NCI-H2107 (cell line): ENCODE measurements at regions not wholly inside any gene's neighbourhood (a gene's known extent, or its start where the extent isn't known, plus 50 kb on each side); places are given as distances from the start of the nearest gene placed in this dataset.
"Not testable (repeated sequence)": the region's sequence is repeated elsewhere in the genome, so short reads cannot be mapped to it uniquely, and the experiment has no call there.

Experiments
- DNase-seq: peaks from one replicate; lab custom pipeline; 2025; lab: John Stamatoyannopoulos, UW

DNA sequence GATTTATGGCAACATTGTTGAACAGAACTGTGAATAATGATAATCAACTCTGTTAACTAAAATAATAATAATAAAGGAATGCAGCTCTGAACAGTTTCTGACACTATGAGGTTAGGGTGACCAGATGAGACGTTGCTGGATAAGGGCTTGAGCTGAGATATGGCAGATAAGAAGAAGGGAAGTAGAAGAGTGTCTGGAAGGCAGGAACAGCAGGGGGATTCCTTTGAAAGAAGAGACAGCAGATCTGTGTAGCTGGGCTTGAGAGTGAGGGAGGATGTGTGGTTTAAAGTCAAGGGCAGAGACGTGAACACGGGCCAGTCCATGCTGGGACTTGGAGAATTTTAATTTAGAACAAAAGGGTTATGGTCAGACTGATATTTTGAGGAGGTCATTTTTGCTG, 273.1 kb upstream of the SLC14A2 start:
- no peak for DNase-seq

GRCh38 chr18:45342653-45343052, 272.6 kb upstream of the SLC14A2 start:
- DNase-seq: no peak

- no peak for DNase-seq
Observed at GRCh38 chr18:45343365-45343764, 271.9 kb upstream of the SLC14A2 start.

DNA sequence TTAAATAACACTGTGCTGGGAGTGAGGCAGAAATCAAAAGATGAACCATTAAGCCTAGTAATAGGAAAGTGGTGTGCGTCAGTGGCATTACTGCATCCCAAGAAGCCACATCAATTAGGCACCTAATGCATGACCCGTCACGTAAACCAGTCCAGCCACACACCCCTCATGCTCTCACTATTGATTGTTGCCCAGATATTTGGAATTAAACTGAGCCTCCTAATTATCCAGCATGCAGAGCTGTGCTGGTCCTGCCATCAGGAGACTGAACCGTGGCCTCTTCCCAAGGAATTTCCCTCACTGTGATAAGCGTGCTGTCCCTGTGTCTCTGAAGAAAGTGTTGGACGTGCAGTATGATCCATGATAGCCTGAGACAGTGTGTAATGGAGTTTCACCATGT, 270.6 kb upstream of the SLC14A2 start:
- not testable (repeated sequence) for DNase-seq

DNA sequence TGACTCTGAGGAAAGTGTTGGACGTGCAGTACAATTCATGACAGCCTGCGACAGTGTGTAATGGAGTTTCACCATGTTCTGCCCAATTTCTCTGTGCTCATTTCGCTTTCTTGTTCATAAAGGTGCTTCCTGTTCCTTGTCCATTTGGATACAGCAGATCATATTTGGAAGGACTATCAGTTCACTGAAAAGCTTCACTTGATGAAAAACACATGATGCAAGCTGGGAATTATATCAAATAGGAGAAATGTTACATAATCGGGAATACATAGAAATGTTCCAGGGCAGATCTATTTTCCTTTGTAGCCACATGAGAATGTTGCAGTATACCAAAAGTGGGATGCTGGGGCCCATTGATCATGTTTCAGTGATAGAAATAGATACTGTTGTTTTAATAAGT, 266.3 kb upstream of the SLC14A2 start:
- DNase-seq: no peak

GRCh38 chr18:45349467-45349866, 265.8 kb upstream of the SLC14A2 start:
- DNase-seq: no peak

GRCh38 chr18:45350404-45351156, 264.7 kb upstream of the SLC14A2 start:
- DNase-seq: no peak

DNA sequence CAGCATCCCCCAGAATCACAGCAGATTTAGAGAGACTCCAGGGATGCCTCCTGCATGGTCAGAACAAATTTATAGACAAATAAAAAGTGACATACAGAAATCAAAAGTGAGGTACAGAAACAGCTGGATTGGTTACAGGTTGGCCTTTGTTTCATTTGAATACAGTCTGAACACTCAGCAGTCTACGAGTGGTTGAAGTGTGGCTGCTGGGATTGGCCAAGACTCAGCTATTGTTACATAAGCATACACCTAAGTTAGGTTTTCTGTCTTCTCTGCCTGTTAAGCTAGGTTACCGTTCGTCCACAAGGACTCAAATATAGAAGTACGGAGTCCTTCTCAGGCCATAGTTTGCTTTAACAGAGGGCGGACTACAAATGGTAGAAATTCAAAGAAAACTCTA, 262.4 kb upstream of the SLC14A2 start:
- no peak for DNase-seq

GRCh38 chr18:45353530-45353929, 261.7 kb upstream of the SLC14A2 start:
- no peak for DNase-seq

GRCh38 chr18:45355944-45356520, 259.2 kb upstream of the SLC14A2 start:
- no peak for DNase-seq

GRCh38 chr18:45357686-45358470, 257.4 kb upstream of the SLC14A2 start:
- DNase-seq: no peak

GRCh38 chr18:45359275-45360009, 255.8 kb upstream of the SLC14A2 start:
- peak; percentile 12 for DNase-seq

- no peak for DNase-seq
Observed at GRCh38 chr18:45361125-45361851, 254.0 kb upstream of the SLC14A2 start.

GRCh38 chr18:45363196-45363595, 252.1 kb upstream of the SLC14A2 start:
- no peak for DNase-seq

DNA sequence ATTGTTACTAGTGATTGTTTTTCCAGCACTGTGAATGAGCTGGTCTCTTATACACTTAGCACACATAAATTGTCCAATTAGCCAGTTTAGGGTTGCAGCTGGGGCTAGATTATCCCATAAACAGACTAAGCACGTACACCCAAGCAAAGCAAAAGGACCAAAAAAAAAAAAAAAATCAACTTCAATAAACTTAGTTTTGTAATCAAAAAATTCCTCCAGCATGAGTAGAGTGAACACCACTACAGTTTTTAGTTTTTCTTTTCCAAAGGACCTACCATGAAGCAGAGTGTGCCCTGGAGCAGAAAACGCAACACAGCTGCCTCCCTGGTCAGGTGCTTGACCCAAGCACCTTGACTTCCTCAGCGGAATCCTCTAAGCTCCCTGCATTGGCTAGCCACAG, 249.4 kb upstream of the SLC14A2 start:
- DNase-seq: no peak

DNA sequence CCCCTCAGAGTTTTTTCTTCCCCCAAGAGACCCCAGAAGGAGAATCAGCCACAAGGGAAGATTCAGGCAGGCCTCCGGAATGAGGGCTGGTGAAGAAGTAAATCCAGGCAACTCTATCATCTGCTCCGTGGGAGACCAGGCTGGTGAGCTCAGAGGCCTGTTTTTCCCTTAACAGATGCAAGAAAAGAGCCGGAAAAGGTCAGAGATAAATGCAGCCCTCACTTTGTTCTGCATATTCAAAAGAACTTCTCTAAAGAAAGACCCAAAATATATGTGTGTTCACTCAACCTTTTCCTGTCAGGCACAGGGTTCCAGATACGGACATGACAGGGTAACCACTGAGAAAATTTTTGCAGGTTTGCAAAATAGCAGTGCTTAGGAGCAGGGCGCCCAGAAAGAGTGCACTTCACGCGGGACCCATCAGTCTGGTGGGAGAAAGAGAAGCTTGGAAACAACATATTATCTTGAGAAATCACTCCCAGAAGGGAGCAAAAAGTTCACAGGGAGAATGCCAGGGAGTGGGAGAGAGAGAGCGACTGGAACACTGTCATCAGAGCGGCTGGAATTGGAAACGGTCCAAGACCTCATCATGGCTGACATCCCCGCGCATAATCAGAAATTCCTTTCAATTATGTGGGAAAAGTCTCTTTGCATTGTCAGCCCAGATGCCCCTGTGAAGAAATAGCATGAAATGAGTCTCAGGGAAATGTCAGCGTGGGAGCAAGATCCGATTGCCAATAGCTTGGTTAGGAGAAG, 244.8 kb upstream of the SLC14A2 start:
- no peak for DNase-seq

DNA sequence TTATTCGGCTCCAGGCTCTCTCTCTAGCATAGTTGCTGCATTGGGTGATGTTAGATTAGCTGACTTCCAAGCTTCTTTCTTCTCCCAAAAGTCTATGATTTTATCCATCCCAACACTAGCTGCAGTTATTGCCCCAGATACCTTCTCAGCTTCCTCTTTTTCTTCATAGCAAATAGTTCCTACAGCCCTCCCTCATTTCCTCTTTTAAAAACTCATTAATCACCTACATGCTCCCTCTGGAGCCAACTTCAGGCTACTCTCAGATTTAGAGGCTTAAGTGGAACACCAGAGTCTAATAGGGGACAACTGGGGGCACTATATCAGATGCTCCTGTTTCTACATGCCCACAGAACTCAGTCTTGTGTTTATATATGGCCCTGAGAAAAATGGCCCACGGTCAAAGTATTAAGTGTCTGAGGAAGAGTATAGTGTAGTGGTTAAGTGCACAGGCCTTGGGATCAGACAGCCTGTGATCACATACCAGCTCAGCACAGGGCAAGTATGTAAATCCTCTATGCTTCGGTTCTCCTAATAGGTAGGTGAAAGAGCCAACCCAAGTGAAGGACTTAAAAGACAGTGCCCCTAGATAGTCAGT, 241.9 kb upstream of the SLC14A2 start:
- DNase-seq: no peak

DNA sequence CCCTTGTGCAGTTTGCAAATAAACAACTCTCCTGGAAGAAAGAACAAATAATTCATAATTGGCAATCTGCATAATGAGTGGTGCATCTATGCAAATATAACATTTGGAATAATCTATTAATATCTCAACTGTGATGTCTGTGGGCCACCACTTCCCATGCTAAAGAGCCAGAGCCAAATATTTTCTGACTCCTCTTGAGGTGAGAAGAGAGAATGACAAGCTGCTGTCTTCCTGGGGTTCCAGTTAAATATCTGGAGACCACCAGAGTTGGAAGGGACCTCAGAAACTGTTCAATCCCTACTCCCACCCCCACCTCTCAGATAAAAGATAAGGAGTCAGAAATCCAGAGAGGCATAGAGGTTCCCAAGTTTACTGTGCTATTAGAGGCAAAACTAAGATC, 241.0 kb upstream of the SLC14A2 start:
- DNase-seq: no peak

DNA sequence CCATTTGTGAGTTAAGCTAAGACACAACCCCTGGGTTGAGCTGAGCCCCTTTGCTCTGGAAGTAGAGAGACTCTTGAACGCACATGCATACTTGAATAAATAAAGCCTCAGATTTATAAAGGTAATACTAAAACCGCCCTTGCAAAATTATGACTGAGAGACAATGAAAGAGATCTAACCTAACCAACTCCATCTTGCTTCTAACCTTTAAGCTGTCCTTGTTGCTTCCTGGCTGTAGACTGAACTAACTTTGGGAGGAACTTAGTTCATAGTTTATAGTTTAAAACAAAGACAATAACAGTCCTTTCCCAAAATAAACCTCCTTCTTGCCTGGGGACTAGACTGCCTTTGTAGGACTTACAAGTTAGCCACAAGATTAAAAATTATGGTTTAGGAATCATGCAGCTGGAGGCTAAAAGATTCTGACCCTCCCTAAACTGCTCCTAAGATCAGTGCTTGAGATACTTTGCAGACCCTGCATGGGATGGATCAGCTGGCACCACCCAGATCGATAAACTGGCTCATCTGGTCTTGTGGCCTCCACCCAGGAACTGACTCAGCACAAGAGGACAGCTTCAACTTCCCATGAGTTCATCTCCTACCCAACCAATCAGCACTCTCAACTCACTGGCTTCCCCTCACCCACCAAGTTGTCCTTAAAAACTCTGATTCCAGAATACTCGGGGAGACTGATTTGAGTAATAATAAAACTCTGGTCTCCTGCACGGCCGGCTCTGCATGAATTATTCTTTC, 240.2 kb upstream of the SLC14A2 start:
- DNase-seq: no peak

- DNase-seq: no peak
Observed at GRCh38 chr18:45376193-45376592, 239.1 kb upstream of the SLC14A2 start.
